GM21737 (cell line): ENCODE measurements at regions not wholly inside any gene's neighbourhood (a gene's known extent, or its start where the extent isn't known, plus 50 kb on each side); places are given as distances from the start of the nearest gene placed in this dataset.

ENCODE experiments used
- ATAC-seq: cut with Tn5 transposase; IDR thresholded peaks from one replicate; pipeline ENCODE4 v1.9.1; 2021; ENCODE audit warnings: mild to moderate bottlenecking, moderate library complexity; ENCODE audit not compliant: unreplicated experiment

DNA sequence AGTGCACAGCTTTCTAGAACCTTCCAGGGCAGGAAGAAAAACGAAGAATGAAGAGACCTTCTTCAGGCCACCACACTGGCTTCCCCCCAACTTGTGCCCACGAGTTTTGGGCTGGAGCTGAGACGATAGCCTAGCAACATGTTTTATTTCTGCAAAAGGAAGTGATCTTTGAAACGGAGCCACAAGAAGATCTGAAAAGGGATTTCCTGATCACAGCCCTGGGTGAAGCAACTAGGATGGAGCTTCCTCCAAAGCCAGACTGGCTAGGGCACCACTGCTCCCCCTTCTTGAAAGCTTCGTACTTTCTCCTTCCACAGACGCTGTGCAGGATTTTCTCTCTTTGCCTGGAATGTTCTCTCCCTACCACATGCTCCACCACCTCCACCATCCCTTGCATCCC is 418.3 kb downstream of the MED13L start:
- ATAC-seq = no peak

DNA sequence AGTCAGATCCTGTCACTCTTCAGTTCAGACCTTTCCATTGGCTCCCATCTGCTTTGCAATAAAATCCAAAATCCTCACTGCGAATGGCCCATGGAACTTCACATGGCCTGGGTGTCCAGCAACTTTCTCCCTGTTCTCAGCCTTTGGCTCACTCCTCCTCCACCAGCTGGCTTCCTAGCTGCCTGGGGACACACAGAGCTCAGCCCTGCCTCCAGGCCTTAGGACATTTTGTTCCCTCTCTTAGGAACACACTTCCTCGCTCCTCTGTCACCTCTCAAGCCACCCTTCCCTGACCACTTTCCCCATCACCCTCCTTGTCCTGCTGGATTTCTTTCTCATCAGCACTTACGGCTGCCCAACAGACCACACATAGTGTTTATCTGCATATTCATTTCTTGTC is 419.6 kb downstream of the MED13L start:
- no peak for ATAC-seq

DNA sequence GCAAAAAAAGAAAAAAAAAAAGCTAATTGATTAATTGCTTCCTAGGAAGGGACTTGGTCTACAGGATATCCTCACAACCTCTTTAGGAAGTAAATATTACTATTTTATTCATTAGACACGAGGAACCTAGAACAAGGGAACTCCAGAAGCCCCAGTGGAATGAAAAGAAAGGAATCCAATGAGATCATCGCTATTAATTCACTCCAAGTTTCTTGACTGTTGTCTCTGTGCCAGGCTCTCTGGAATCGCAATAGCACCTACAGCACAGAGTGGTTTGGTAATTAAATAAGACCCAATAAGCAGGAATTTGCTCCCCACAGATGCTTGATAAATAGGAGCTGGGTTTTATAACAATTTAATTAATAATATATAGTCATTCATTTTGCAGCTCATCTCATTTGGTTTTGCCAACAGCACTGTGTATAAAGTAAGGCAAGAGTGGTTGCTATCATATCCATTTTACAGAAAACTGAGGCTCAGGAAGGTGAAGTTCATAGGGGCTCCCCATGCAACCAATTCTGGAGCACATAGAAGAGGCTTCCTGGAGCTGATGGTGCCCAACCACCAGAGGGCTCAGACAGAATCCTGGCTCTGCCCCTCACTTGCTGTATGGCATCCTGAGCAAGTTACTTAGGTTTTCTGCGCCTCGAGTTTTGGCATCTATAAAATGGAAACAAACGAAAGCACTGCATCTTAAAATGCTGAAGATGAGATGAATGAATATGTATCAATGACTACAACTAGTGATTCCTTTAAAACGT is 420.2 kb downstream of the MED13L start:
- ATAC-seq = no peak

DNA sequence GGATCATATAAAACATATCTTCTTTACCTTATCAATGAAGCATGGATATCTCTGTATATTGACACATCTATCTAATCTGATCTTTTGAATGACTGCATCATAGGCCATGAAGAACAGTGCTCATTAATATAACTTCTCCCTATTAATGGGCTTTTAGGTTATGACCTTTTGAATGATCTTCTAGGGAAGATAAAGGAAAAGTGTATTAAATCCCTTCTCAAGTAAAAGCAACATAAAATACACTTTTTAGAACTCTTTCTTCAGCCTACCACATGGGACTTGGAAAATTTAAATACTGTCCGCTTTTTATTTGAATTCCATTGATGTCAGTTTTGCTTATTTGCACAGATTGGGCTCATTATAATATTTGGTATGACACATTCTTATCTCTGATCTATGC is 425.4 kb downstream of the MED13L start:
- ATAC-seq = no peak

DNA sequence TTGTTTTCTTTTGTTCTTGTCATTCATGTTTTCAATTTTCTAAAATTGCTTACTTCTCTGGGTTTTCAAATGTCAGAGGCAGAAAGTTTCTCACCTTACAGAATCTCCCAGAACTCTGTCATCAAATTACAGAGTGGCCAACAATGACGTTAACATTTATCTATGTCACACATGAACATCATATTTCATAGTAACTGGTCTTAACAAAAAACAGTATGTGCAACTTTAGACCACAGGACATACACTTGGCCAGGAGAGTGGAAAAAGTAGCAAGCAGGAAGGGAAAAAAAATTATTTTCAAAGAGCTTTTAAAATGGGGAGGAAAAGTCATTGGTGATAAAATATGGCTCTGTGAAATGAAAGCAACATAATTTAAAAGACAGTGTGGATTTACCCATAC is 426.5 kb downstream of the MED13L start:
- ATAC-seq = no peak

DNA sequence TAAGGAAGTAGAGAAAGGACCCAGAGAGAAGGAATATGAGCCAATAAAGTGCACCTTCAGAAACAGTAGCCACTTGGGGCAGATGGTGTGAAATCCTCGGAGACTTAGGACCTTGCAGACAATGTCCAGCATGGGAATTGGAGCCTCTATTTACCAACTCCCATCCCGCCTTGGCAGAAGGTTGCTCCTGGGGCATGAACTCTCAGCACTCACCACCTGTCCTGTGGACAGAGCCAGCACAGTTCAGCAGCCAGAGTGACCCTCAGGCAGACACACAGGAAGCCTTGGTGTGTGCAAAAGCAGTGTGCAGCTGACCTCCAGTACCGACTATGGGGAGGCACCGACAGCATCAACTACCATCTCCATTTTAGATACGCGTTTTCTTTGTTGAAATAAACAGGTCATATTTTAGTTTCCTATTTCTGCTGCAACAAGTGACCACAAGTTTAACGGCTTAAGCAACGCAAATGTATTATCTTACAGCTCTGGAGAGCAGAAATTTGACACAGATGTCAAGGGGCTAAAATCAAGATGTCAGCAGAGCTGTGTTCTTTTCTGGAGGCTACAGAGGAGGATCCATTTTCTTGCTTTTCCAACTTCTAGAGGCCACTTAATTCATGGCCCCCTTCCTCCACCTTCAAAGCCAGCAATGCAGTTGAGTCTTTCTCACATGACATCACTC is 428.1 kb downstream of the MED13L start:
- no peak for ATAC-seq

DNA sequence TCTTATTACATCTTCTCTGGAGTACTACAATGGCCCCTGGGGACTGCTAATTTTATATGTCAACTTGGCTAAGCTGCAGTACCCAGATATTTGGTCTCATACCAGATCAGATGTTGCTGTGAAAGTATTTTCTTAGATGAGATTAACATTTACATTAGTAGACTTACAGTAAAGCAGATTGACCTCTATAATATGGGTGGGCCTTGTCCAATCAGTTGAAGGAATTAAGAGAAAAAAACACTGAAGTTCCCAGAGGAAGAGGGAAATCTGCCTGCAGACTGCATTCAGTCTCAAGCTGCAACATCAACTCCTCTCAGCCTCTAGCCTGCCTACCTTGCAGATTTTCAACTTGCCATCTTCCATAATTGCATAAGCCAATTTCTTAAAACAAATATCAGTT is 430.1 kb downstream of the MED13L start:
- no peak for ATAC-seq

DNA sequence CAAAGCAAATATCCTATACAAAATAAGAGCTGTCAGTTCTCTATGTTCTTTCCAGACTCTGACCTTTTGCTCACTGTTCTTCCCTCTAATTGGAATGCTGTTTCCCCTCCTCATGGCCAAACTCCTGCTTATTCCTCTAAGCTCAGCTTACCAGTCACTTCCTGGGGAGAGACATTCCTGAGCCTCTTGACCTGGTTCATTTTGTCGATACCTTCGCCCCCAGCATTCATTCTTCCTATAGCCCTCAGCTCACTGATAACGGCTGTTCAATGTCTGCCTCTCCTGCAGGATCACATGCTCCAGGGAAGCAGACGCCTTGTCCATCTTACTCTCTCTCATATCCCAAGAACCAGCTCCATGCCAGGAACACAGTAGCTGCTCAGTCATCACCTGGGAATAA is 431.0 kb downstream of the MED13L start:
- ATAC-seq = no peak

DNA sequence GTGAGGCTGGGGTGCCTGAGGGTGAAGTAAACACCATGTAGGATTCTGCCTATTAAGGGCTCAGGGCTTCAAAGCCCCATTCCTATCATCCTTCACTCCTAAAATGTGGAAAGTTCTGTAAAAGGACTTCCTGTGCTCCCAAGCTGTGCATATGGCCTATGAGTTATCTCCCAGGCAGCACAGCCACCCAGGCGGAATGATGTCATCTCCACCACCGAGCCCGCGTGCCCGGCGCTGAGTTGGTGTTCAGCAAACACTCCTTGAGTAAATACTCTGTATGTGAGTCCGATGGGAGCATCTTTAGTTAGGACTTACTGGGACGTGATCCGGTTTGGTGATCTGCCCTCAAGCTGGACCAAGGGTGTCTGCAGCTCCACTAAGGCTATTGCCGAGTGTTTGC is 437.3 kb downstream of the MED13L start:
- ATAC-seq = no peak

DNA sequence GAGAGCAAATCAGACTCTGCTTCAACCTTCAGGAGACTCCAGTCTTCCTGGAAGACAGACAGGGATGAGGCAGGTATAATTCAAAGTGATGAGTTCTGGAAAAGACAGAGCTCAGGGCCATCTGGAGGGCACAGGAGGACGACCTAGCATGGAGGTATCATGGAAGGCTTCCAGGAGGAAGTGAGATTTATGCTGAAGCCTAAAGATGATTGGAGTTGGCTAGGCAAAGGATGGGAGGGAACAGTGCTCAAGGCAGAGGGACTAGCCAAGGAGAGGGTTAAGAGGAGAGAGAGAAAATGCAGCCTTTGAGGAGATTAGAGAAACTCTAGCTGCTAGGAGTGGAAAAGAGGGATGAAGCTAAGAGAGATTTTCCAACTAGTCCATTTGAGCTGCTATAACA is 438.5 kb downstream of the MED13L start:
- ATAC-seq = no peak

DNA sequence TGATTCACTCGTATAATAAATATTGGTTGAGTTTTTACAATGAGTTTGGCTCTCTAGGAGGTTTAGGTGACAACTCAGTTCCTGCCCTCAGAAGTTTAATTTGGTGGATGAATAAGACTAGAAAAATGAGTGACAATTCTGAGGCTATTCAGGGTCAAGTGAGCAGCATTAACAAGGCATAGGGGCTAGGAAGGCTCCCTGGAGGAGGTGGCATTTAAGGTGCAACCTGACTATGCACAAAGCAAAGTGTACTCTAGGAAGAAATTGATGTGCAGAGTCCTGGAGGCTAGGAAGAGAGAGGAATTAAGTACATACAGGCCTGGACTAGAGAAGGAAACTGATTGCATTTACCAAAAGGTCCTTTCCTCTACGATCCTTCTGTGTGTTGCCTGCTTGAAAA is 440.3 kb downstream of the MED13L start:
- ATAC-seq = no peak

DNA sequence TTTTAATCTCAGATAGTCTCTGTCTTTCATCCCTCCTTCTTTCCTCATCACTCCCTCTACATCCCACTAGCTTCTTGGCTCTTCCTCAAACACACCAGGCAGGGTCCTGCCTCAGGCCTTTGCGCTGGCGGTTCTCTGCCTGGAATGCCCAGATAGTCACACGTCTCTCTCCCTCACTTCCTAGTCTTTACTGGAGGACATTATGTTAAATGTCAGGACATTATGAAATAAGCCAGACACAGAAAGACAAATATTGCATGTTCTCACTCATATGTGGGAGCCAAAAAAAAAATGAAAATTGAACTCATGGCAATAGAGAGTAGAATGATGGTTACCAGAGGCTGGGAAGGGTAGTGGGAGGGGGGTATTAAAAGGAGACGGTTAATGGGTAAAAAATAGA is 442.0 kb downstream of the MED13L start:
- no peak for ATAC-seq

DNA sequence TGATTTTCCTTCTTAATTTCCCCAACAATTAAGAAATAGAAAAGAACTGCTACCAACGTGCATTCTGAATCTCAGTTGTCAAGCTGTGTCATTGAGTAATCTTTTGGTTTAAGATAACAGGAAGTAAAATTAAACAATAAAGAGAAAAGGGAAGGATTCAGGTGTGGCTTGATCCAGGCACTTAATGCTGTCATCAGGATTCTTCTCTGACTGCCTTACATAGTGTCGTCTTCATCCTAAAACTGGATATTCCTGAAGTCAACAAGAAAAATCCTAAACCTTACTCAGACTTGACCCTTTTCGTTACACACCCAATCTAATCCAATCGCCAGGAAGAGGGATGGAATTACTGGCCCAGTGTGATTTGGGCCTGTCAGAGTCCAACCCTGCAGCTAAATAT is 443.8 kb downstream of the MED13L start:
- ATAC-seq = no peak

DNA sequence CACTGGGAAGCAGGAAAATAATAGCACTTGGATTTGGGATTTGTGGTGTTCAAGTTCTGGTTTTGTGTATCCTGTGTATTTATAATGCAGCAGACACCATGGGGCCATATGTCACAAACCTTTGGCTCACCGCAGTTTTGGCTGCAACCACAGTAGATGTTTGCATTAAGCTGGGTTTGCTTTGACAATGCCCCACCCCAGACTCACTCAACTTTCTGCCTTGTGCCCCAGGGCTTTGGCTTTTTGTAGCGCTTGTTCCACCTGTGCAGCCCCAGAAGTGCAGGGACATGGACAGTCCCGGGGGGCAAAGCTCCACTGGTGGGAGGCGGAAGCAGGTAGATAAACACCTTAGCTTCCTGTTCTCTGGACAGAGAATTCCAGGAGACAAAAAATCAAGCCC is 446.9 kb downstream of the MED13L start:
- ATAC-seq = no peak

DNA sequence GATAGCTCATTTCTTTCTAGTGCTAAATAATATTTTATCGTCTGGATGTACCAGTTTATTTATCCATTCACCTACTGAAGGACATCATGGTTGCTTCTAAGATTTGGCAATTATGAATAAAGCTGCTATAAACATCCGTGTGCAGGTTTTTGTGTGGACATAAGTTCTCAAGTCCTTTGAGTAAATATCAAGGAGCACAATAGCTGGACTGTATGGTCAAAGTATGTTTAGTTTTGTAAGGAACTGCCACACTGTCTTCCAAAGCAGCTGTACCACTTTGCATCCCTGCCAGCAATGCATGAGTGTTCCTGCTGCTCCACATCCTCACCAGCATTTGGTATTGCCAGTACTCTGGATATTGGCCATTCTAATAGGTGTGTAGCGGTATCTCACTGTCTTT is 447.4 kb downstream of the MED13L start:
- ATAC-seq = no peak

DNA sequence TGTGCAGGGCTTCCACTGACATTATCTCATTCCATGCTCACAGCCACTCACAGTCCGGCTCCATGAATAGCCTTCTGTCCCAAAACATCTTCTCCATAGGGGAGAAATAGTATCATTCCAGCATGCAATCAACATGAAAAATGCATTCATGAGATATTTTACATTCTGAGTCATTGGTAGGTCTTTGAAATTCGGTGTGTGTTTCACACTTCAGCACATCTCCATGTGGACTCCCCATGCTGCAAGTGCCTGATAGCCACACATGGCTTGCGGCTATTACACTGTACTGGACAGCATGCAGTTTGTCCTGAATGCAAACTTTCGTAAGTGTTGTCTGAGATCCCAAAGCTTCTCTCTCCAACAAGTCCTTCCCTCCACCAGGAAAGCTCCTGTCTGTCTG is 449.3 kb downstream of the MED13L start:
- ATAC-seq = no peak

DNA sequence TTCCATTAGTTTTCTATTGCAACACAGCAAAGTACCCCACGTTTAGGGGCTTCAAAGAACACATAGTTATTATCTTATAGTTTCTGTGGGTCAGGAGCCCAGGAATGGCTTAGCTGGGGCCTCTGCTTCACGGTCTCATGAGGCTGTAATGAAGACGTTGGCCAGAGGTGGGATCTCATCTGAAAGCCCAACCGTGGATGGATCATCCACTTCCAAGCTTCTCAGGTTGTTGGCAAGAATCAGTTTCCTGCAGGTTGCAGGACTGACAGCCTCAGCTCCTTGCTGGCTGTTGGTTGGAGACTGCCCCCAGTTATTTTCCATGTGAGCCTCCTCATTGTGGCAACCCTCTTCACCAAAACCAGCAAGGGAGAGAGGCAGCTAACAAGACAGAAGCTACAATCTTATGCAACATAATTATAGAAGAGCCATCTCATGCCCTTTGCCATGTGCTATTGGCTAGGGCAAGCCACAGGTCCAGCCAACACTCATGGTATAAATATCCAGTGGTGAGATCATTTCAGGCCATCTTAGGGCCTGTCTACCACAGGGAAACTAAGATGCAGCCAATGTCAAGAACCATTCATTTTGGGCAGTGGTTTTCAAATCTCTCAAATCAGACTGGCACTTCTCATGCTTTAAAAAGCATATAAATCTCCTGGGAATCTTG is 452.4 kb downstream of the MED13L start:
- no peak for ATAC-seq

DNA sequence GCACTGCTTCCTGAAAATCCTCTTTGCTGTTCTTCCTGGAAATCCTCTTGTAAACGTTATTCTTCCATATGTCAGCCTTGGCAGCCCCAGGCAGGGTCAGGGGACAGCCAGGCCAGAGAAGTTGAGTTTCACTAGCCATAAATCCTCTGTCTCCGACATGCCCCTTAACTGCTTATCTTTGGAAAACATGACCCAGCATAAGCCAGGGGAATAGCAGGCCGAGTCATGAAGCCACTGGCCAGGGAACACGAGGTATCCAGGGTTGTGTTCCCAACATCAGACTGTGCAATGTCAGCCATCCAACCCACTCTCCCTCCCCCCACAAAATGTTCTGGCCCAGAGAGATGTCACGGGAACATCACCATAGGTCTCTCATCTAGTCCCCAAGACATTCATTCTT is 453.9 kb downstream of the MED13L start:
- ATAC-seq = no peak

DNA sequence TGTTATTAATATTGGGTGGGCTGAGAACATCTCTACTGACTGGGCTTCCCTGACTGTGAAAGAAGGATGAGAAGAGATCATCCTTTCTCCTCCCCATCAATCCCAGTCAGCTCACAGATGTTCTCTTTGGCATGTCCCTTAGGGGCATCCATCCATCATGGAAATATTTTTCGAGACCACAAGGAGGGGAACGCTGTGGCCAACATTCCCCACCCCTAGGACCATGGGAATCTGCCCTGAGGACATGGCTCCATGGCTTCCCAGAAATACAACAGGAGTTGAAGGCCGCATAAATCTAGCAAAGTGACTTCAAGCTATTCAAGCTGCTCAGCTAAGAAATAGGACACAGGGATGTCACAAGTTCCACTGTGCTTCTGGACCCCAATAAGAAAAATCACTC is 456.8 kb downstream of the MED13L start:
- ATAC-seq = no peak

DNA sequence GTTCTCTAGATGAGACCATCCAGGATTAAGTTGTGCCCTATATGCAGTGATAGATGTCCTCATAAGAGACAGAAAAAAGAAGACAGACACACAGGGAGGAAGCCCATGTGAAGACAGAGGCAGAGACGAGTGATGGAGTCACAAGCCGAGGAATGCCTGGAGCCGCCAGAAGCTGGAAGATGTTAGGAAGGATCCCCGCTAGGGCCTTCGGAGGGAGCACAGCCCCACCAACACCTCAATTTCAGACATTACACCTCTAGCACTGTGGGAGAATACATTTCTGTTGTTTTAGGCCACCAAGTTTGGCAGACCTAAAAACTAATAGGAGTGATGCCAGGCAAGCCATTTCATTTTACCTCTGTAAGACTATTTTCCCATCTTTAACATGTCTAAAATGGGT is 458.5 kb downstream of the MED13L start:
- ATAC-seq = no peak

DNA sequence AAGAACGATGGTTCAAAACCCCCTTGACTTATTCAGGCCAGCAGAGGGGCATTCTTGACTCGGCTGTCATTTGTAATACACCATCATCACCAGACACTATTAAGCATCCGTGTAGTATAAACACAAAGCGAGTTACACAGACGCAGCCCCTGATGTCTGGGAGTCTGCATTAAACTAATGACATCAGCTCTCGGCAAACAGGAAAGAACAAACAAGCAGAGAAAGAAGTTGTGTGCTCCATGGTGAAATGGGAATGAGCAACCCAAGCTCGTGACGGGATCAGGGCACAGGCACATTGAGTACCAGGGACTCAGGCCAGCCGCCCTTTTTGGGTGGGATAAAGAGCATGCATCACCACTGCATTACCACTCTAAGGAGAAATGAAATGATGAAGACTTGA is 460.1 kb downstream of the MED13L start:
- ATAC-seq = no peak

DNA sequence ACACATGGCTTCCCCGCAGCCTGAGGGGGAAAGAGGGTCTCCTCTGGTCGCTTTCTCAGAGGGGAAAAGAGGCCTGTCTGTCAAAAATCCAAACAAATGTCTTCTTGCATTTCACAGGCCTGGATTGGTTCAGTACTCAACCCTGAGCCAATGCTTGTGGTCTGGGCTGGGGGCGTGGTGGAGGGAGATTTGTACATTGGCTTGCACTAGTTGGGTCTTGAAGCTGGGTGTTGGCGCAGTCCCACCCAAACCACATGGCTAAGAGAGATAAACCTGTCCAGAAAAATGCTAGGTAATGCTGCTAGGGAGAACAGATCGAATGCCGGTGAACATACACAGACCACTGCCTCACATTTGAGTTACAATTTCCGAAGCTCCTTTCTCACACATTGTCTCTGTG is 461.6 kb downstream of the MED13L start:
- ATAC-seq = no peak
